ENCODE measurements at regions not wholly inside any gene's neighbourhood (a gene's known extent, or its start where the extent isn't known, plus 50 kb on each side); places are given as distances from the start of the nearest gene placed in this dataset.
"Not testable (repeated sequence)": the region's sequence is repeated elsewhere in the genome, so short reads cannot be mapped to it uniquely, and the experiment has no call there.

DNA sequence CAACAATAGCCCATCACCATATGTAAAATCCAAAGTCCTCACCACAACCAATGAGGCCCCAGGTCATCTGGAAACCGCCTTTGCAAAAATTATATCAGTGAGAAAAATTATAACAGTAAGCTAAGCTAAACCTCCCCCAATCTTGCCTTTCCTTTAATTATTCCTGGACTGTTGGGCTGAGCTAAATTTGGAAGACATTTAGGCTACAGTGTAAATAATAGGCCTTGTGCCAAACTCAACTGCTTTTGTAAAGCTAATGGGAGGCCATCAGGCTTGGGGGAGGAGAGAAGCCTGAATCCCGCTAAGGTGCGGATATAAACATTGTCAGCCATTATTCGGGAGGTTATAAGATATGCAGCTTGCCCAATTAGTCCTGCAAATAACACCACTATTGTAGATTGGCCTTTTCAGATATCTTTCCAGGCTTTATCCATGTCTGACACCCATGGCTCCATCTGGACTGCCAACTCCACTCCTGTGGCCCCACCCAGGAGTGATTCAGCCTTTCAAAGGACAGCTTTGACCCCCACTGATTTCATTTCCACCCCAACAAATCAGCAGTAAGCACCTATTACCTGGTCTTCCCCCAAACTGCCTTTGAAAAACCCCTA, 53.0 kb upstream of the CA12 start:
- no peak for DNase-seq (ENCODE audit: low spot score)

DNA sequence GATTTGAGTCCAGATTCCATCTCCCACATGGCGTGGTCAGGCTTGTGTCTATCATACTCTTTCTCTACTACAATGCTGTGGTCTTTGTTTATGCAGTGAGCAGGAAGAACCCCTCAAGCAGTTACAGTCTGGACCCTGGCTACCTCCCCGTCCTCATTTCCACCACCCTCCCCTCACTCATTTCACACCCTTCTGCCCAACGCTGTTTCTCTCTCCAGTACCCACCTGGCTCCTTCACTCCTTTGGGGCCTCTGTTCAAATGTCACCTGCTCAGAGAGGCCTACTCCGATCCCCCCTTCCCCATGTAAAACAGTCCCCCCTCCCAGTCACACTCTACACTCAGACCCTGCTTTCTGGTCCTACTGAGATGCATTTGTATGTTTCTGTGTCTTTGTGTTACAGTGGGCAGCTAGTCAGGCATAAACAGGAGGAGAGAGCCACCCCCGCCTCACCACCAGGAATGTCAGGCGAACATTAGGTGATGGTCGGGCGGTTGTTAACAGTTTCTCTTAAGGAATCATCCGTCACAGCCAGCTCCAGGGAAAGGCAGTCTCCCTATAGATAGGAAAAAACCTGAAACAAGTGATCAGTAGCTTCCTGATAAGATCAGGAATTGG, 53.7 kb upstream of the CA12 start:
- DNase-seq (ENCODE audit: low spot score), result no peak

DNA sequence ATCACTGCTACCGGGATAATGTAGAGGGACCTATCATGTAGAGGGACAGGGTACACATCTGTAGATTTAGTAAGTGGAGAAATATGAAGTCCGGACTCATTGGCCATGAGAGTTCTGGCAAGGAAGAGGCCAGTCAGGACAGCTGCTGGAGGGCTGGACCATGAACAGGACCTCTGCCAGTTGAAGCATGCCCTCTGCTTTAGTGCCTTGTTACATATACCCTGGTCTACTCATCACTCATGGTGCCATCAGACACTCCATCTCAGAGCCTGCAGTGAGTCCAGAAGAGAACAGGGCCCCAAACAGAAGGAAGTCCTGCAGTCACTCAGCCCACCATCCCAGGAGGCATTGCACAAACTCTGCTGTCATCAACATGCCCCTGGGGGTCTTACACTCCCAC, 54.7 kb upstream of the CA12 start:
- DNase-seq (ENCODE audit: low spot score), result no peak

DNA sequence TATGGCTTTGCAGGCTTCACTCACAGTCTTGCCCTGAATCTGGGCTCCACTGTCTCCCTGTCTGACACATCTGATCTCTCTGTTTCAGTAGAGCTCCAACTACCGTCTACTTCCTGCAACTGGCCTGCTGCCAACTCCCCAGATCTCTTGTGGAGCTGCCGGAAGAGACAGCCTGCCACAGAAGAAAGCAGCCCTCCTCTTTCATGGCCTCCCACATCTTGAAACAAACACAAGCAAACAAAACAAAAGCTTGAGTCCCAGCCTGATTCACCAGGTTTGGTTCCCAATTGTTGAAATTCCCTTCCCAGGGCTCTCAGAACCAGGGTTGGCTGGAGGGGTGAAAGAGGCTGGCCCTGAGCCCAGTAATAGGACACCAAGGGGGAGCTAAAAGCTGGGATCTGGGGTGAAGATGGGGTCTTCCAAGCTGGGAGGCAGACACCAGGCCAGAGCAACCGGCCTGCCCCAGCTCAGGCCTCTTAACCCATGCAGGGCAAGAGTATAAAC, 55.3 kb upstream of the CA12 start:
- DNase-seq (ENCODE audit: low spot score), result peak; percentile 50

DNA sequence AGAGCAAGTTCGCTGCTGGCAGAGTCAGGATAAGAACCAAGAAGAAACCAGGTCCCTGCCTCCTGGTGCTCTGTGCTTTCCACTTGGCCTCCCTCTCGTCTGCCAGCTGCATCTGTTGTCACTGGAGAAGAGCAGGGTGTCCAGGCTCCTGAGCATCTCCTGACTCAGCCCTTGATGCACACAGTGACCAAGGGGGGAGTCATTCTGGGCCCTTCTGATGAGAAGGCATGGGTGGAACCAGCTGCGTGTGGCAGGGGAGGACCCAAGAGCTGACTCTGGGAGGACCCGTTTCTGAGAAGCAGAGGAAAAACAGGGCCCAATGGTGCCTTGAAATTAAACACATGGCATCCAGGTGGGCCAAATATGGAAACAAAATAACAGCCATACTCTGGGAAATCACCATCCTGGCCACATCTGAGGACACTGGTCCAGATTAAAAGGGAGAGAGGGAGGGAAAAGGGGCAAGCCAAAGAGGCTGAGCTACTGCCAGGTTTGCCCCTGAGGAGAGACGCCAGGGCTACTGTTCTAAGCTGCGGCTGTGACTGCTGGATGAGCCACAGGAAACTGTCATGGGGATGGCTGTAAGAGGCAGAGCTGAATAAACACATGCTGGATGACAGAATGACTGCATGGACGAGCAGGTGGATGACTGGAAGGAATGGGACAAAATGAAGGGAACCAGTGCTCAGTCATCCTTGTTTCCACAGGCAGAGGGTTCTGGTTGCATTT, 58.1 kb upstream of the CA12 start:
- DNase-seq (ENCODE audit: low spot score), result no peak

DNA sequence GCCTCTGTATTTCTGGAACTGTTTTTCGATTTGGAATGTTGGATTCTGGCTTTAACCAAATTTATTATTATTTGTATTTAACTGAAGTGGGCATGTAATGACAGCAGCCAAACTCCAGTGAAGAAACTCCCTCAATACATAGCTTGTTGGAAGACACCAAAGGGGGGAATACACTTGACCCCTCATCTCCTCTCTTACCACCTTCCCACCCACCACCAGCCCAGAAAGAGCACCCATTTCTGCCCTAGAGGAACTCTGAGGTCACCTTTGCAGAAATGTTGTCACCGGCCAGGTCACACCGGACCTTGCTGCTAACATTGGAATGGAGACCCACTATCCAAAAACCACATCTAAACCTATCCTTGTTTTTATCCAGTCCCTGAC, 58.6 kb upstream of the CA12 start:
- no peak for DNase-seq (ENCODE audit: low spot score)

DNA sequence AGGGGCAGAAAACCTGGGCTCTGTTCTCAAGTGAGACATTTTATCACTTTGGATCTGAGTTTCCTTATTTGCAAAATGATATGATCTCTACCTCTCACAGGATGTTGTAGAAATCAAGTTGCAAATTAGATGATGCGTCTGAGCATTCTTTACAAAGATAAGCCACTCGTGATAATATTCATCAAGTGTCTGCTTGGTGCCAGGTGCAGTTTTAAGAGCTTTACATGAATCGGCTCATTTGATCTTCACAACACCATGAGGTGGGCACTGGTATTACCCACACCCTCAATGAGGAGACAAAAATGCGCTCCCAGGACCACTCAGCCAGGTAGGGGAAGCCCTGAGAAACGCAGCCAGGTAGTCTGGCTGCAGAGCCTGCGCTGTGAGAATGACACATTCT, 59.1 kb upstream of the CA12 start:
- DNase-seq (ENCODE audit: low spot score), result no peak

DNA sequence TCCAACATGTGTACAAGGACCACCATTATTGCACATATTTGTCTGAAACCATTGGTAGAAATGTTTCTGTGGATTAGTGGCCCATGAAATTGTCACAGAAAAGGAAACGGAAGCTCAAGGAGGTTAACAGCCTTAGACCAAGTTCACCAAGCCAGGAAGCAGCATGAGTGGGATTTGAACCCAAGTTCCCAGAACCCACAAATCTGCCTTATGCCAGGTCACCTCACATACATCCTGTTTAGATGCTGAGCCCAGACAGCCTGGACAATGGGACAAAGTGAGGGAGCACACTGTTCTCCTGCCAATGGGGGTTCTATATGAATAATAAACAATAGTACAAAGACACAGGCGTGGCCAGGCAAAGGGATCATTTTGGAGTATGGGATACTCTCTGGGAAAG, 59.6 kb upstream of the CA12 start:
- DNase-seq (ENCODE audit: low spot score), result no peak

DNA sequence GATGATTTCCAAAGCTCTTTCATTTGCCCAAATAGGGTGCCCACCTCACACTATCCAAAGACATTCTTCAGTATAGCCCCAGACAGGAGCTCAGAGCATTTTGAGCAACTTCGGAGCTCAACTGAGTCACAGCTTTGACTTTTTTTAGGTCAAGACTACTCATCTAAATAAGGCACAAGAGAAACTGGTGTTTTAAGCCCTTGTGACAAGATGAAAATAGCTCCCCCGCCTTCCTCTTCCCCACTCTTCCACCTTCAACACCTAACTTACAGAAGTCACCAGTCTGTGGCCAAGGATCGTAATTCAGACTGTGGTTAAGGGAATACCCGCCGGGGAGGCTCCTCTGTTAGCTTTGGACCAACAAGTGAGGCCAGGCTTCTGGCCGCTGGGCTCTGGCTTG, 60.4 kb upstream of the CA12 start:
- no peak for DNase-seq (ENCODE audit: low spot score)

DNA sequence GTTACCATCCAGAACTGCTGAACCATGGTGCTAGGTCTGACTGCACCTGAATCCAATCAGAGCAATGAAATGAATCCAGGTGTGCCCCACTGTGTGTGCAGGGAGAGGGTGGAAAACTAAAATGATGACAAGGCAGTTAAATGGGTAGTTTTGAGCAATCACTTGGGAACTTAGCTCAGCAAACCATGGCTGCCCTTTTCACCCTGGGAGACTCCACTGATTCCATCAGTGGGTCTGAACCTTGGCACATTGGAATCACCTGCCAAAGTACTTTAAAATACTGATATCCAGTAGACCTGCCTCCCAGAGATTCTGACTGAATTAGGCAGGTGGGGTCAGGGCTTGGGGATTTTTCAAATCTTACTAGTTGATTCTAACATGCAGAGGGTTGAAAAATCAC, 59.8 kb upstream of the USP3 start:
- DNase-seq (ENCODE audit: low spot score), result no peak

DNA sequence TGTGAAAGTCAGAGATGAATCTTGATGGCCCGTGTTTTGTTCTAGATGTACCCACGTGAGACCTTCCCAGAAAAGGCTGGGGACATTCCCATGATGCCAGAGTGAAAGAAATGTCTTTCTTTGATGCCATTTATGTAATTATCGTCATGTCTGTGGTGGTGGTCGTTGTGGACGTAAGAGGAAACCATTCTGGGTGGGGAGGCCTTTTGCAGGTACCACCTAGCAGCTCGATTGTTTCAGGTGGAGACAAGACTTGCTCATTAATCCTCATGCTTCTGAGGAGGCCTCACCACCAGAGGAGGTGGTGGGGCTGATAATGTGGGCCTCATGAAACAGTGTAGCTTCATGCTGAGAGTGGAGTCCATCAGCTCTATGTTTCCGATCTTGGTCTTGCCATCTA, 58.1 kb upstream of the USP3 start:
- DNase-seq (ENCODE audit: low spot score), result no peak

DNA sequence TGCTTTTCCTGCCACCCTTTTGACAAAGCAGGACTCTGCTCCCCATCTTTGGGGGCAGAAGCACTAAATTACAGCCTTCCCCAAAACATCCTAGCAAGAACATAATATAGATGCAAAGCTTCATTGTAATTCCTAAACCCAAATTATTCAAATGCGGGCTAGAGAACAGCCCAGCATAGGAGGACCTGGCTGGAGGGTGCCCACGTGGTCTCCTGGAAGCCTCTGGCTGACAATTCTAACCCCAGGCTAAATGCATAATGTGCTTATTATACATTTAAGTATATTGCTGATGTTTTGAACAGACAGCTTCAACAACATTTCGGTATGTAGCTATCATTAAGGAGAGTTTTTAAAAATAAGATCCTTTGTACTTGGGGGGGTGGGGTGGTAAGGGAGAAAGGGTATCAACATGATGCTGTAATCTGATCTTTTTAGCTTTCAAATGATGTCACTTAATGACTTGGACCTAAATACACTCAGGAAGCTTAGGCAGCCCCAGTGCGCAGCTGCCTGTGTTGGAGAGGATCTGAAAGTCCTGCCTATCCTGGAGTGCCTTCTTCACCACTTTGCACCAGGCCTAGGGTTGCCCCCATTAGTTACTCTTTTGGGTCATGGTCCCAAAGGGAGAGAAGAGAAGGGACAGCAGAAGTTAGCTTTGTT, 57.2 kb upstream of the USP3 start:
- DNase-seq (ENCODE audit: low spot score), result no peak

DNA sequence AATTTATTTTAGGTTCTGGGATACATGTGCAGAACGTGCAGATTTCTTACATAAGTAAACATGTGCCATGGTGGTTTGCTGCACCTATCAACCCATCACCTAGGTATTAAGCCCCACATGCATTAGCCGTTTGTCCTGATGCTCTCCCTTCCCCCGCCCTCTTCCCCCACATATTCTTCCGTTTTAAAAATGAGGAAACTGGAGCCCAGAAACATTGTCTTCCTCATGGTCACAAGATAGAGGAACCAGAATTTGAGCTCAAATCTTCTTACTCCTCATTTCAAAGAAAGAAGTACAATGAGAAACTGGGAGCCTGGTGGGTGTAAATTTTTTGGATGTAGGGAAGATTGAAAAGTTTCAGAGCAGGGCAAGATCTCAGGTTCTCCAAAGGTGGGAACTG, 56.1 kb upstream of the USP3 start:
- DNase-seq (ENCODE audit: low spot score), result no peak

DNA sequence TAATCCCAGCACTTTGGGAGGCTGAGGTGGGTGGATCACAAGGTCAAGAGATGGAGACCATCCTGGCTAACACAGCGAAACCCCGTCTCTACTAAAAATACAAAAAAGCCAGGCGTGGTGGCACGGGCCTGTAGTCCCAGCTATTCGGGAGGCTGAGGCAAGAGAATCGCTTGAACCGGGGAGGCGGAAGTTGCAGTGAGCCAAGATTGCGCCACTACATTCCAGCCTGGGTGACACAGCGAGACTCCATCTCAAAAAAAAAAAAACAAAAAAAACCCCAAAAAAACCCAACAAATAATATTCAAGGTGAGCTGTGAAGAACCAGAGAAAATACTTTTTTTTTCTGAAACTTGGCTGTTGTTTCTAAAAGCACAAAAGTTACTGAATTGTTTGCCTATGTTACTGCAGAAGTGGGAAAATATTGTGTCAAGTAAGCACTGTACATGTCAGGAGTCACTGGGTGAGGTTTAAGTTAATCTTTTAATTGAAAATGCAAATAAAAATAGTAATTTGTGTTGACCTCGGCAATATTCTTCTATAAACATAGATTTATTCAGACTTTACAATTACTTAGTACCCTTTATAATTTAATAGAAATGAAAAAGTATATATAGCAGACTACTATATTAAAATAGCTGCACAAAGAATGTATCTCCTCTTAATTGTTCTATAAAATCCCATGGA, 55.4 kb upstream of the USP3 start:
- DNase-seq (ENCODE audit: low spot score), result not testable (repeated sequence)

DNA sequence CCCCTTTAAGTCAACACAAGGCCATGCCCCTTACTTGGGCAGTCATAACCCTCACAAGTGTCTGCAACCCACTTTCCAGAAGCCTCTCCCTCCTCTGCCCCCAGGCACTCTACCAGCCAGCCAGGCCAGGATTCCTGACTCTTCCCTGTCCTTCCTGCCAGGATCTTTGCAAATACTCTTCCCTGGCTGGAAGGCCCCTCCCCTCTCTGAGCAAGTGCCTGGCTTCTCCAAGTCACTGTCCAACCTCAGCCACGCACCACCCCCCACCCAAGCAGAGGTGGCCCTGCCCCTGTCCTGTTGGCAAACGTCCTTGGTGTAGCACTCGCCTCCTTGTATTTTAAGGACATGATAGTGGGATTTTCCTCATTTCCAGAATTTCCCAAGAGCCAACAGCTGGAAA, 54.7 kb upstream of the USP3 start:
- DNase-seq (ENCODE audit: low spot score), result no peak

DNA sequence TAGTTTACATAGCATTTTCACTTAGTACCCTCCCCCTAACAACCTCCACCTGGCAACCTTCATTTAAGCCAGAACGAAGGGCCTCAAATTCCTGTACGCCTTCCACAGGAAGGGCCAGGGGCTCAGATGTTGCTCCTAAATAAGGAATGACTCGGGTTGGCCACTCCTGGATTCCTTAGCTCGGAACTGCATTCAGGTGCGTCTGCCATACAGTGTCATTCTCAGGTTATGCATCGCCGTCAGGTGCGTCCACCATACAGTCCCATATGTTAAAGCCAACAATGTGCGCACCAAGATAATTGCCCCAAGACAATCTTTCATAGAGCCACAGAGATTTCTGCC, 53.5 kb upstream of the USP3 start:
- no peak for DNase-seq (ENCODE audit: low spot score)

DNA sequence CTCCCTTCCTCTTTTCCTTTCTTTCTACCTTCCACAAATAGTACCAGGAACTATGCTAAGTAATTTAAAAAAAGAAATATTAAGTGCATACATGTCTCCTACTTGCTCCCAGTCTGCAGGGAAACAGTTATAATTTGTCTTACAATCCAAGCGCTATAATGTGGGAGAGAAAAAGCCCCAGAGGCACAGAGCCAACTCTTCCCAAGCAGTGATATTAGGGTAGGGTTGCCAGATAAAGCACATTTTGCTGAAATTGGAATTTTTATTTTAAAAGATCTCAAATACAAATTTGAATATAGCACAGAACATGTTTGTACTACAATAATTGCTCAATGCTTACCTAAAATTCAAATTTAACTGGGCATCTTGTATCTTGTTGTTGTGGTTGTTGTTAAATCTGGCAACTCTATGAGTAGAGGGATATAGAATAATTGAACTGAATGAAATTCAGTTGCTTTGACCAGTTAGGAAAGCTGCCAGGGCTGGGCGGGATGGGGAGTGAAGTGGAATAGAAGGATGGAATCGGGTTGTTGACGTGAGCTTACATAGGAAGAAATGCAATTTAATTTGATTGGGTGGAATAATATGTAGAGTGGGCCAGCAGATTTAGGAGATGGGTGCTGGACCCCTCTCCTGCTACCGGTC, 52.6 kb upstream of the USP3 start:
- no peak for DNase-seq (ENCODE audit: low spot score)

DNA sequence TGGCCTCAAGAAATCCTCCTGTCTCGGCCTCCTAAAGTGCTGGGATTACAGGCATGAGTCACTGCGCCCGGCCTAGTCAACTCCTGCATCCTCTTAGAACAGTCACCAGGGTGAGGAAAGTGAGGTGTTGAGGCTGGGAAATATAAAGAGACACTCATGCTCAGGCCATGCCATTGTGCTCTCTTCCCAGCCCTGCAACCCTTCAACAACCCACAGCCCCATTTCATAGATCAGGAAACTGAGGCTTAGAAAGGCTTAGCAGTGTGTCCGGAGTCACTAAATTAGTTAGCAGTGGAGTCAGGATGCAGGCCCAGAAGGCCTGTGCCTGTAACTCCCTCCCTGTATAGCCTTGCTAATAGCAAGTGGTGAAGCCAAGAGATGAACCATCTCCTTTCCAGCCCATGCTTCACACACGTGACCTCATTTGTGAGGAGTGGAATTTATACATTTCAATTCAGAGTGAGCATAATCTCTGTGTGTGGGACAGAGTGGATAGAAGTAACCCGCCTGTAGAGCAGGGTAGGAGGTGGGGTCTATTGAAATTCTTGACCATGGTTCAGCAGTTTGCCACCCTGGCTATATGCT, 51.7 kb upstream of the USP3 start:
- DNase-seq (ENCODE audit: low spot score), result no peak

DNA sequence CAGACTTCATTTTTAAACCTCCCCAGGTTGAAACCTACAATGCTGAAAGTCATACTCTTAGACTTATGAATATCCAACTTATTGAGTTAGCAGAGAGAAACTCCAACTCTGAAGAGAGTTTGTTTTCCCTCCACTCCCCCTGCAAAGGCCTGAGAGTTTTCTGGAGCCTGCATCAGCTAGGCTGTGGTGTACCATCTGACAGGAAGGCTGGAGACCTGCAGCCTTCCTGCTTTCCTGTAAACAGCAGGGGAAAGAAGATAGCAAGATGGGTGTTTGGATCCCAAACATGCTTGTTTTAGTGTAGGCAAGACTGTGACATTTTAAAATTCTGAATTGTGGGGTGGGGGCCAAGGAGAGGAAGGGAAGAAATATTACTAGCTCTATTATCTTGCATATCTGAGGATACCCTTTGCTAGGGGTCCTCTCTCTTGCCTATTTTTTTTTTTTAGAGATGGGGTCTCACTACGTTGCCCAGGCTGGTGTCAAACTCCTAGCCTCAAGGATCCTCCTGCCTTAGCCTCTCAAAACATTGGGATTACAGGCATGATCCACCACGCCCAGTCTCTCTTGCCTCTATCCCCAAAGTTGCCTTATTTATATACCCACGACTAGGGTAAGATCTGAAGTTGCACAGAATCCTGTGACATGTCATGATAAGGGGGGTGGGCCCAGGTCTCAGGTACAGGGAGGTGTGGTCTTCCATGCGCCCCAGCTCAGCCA, 51.0 kb upstream of the USP3 start:
- no peak for DNase-seq (ENCODE audit: low spot score)

DNA sequence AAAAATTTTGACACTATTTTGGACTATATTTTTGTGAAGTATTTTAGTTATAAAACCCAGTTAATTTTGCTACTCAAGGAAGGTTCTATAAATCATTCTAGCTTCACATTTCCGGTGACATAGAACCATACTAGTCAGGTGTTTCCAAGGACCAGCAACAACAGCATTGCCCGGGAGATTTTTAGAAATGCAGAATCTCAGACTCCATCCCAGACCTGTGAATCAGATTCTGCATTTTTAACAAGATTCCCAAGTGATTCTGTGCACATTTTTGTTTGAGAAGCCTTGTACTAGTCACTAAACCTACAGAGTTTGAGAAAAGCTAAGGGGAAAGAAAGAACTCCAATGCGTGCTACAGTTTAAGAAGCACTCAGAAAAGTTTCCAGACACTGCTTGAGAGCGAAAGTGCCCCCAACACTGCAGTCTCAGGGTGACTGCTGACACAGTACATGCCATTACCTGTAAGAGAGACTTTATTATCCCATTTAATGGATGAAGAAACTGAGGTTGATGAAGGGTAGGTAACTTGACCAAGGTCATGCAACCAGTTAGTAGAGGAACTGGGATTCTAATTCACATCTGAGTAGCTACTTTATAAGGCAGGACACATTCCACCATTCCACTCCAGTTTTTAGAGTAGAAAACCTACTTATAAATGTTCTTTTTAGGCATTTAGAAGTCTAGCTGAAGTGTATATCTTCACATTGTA, 49.7 kb upstream of the USP3 start:
- no peak for DNase-seq (ENCODE audit: low spot score)

Measured in COLO829 (cell line).